ELR (cell line): ENCODE measurements at regions not wholly inside any gene's neighbourhood (a gene's known extent, or its start where the extent isn't known, plus 50 kb on each side); places are given as distances from the start of the nearest gene placed in this dataset.

Source experiments
- DNase-seq: peaks from one replicate; pipeline ENCODE4 v3.0.0-alpha.2; 2015; ENCODE audit warnings: low read depth

DNA sequence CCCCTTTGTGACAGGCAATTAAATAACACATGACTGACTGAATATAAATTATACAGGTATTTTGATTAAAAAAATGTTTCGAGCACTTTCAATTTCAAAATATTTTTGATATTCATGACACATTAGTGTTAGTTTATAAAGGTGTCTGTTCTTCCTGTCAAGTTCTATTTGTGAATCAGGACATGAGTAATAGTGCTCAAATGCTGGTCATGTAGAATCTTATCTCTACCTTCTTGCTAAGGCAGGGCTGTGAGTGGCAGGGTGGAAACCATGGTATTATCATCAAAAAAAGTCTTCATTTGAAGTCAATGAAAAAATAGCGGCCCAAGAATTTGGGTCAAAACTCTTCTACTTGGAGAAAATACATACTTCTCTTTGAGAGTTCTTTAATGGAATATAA is 250.2 kb downstream of the DACT1 start:
- no peak for DNase-seq

DNA sequence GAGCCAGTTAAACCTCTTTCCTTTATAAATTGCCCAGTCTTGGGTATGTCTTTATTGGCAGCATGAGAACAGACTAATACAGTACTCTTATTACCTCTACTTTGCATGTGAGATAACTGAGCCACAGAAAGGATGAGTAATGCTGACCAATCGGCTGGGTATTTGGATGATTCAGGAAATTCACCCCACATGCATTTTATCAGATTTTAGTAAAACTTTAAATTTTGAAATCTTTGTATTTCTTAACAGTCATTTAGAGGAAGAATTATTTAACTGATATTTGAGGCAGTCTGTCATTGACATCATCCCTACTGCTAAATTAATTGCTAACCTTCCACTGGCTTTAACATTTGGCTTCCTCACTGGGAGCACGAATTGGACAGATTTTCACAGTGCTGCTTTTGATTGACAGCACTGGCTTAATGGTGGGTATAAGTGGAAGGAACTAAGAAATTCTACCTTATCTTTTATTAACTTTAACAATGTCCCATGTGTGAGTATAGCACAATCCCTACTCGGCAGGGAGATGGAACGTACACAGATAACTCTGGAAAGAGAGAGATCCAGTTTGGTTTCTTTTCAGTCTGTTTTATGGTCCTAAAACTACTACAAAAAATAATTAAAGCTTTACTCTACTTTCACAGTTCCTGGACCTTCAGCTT is 261.0 kb downstream of the DACT1 start:
- DNase-seq, result peak; percentile 91

DNA sequence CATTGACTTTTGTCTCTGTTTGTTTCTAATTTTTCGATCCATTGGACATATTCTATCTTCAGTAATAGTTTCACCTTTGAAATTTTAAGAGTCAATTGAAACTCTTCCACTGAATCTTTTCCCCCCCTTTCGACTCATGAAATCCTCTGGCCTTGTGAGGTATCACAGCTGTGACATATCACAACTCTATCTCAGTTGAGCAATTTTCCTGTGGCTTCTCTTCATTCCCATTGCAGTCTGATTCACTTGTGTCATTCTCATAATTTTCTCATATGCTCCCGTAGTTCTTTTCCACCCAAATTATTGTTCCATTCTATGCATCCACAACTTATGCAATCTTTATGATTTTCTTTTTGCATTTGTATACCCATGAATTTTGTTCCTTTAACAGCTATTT is 261.6 kb downstream of the DACT1 start:
- peak; percentile 82 for DNase-seq

DNA sequence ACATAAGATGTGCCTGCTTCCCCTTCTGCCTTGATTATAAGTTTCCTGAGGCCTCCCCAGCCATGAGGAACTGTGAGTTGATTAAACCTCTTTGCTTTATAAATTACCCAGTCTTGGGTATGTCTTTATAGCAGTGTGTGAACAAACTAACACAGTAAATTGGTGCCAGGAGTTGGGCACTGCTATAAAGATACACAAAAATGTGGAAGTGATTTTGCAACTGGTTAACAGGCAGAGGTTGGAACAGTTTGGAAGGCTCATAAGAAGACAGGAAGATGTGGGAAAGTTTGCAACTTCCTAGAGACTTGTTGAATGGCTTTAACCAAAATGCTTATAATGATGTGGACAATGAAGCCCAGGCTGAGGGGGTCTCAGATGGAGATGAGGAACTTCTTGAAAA is 264.1 kb downstream of the DACT1 start:
- DNase-seq, result no peak

DNA sequence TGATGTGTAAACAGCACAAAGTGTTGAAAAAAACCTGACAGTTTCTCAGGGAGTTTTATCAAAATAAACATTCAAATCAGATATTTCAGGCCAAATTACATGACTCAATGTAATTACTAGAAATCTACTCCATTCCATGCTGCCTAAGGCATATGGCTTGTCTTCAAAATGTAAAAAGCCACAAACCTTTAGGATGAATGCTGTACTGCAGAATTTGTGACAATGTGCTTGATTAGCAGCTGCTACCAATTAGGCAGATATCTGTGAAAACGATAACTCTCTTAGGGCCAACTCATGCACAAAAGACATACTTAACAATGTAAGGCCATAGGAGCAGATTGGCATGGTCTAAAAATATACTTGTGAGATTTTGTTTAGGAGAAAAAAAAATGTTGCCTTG is 267.0 kb downstream of the DACT1 start:
- no peak for DNase-seq

DNA sequence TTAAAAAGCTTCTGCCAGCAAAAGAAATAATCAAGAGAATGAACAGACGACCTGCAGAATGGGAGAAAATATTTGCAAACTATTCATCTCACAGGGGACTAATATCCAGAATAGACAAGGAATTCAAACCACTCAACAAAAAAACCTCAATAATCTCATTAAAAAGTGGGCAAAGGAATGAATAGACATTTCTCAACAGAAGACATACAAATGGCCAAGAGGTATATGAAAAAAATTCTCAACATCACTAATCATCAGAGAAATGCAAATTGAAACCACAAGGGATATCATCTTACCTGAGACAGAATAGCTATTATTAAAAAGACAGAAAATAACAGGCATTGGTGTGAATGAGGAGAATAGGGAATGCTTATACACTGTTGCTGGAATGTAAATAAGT is 270.0 kb downstream of the DACT1 start:
- DNase-seq, result no peak

DNA sequence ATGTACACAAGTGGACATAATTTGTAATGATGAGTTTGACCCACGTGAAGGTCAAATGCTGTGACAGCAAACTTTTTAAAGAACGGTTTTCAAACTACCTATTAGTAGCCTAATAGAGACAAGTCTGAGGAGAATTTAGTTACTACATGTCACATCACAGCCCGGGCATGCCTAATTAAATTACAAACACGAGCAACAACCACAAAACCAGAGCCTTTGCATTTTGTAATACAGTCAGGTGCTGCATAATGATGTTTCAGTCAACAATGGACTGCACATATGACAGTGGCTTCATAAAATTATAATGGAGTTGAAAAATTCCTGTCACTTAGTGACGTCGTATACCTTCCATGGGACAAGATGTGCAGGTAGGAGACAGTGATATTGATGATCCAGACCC is 274.5 kb downstream of the DACT1 start:
- no peak for DNase-seq

DNA sequence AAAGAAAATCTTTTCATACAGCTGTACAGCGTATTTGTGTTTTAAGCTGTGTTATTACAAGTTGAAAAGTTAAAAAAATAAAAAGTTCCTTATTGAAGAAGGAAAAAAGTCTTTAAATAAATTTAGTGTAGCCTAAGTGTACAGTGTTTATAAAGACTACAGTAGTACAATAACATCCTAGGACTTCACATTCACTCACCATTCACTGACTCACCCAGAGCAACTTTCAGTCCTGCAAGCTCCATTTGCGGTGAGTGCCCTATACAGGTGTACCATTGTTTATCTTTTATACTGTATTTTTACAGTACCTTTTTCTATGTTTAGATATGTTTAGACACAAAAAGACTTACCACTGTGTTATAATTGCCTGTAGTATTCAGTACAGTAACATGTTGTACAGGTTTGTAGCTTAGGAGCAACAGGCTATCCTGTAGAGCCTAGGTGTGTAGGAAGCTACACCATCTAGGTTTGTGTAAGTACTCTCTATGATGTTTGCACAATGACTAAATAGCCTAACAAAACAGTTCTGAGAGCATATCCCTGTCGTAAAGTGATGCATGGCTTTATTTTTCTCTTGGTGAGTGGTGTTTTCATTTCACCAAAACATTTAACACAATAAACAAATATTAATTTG is 275.2 kb downstream of the DACT1 start:
- no peak for DNase-seq

DNA sequence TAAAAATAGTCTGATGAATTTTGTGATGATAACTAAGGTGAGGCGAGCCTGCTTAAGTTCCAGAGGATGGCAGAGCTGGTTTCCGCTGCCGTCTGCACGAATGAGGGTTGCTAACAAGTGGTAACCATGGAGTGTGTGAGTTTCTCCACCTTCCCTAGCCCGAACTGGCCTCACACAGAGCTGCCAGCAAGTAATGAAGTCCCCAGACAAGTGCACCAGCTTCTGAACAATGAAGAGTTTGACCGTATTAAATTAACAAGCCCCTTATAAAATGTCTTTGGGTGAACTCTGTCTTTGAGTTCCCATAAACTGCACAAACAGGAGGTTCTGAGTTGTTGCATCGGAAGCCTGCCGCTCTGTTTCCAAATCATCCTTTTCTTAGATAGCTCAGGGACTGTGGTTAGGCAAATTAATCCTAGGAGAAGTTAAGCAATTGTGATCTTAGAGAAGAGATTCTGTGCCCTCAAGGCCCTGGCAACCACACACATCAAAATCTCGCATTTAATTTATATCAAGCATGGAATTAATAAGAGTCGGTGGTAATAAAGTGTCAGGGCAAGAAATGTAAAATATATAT is 274.1 kb upstream of the DAAM1 start:
- no peak for DNase-seq

DNA sequence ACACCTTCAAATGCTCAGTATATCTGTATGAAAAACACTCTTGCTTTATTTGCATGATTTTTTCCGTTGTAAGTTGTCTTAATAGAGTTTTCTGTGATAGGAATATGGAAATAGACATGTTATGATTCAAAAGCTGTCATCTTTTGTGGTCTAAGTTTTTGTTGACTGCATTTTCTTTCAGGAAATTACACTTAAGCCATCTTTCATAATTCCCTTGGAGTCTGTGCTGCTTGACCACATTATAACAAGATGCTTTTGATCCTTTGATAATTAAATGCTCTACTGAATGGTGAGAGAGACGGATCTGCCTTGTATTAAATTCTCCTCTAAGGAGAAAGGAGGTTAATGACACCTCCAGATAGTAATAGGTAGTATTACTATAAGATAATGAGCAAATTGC is 272.8 kb upstream of the DAAM1 start:
- DNase-seq, result no peak

DNA sequence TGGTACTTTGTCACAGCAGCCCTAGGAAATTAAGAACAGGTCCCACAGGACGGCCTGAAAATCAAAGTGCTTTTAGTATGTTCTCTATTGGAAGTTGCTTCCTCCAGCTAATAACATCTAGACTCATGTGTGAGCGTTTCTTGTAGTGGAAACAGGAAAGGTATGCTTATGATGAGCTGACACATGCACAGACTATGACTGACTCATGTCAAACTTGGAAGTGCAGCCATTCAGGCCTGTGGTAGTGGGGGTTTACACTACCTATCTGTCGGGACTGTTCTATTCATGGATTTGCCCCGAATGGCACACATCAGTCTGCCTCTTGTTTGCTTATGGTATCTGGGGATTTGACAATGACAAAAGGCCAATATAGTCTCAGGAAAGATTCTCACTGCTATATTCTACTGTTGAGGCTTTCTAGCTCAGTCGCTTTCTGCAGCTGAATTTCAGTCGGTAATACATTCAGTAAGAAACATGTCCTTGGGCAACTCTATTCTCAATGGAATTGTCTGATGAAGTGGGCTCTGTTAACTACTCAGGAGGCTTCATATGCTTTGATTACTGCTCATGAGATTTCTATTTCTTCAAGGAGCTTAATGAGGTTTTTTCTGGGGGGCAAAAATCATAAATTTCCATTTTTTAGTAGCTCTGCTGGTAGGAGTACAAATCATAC is 270.3 kb upstream of the DAAM1 start:
- peak; percentile 71 for DNase-seq

DNA sequence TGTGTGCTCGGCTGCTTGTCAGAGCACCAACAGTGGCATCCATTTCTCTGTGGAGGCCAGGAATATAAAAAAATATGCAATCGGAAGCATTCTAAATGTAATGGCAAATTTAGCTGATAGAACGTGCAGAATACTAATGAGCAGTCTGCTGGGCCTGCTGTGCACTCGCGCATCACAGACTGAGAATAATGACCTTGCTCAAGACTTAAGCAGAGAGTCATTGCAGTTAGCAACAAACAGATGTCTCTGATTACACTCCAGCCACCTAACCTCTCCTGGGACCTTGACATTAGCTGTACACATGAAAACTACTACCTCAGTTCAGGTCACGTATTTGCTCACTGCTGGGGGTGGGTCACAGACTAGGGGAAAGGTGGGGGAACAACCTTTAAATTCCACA is 269.2 kb upstream of the DAAM1 start:
- no peak for DNase-seq

DNA sequence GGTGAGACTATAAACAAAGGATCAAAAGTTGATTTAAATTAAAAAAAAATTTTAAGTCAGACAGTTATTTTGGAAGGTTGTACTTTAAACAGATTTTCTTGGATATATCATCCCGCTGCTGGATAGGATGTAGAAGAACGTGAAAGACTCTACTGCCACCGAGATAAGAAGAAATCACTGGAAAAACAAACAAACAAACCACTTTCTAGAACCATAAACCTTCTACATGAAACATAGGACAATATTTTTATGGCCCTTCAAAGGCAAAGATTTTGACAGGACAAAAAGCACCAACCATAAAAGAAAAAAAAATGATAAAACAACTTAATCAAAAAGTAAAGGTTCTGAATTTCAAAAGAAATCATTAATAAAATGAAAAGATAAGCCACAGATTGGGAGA is 268.2 kb upstream of the DAAM1 start:
- DNase-seq, result no peak

DNA sequence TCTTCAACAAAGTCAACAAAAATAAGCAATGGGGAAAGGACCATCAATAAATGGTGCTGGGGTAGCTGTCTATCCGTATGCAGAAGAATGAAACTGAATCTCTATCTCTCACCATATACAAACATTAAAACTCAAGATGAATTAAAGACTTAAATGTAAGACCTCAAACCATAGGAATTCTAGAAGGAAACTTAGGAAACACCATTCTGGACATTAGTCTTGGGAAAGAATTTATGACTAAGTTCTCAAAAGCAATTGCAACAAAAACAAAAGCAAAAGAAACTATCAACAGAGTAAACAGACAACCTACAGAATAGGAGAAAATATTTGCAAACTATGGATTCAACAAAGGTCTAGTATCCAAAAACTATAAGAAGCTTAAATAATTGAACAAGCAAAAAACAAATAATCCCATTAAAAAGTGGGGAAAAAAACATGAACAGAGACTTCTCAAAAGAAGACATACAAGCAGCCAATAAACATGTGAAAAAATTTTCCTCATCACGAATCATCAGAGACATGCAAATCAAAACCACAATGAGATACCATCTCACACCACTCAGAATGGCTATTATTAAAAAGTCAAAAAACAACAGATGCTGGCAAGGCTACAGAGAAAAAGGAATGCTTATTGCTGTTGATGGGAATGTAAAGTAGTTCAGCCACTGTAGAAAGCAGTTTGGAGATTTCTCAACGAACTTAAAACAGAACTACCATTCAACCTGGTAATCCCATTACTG is 266.1 kb upstream of the DAAM1 start:
- DNase-seq, result peak; percentile 7

DNA sequence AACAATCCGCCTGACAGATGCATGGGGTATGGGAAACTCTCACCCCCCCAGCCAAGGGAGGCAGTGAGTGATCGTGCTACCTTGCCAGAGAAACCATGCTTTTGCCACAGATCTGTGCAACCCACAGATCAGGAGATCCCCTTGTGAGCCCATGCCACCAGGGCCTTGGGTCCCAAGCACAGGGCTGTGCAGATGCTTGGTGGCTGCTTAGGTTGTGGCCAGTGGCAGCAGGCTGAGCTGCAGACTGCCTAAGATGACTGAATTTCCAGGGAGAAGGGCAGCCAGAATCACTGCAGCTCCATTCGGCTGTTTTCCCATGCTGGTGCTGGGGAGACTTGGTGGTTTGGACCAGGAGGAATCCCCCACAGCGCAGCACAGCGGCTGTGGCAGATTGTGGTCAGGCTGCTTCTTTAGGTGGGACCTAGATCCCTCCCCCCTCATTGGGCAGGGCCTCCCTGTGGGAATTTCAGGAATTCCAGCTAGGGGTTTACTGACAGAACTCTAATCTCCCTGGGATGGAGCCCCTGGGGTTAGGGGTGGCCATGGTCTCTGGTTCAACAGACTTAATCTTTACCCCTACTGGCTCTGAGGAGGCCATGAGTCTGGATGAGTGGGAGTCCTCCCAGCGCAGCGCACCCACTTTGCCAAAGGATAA is 264.6 kb upstream of the DAAM1 start:
- no peak for DNase-seq

DNA sequence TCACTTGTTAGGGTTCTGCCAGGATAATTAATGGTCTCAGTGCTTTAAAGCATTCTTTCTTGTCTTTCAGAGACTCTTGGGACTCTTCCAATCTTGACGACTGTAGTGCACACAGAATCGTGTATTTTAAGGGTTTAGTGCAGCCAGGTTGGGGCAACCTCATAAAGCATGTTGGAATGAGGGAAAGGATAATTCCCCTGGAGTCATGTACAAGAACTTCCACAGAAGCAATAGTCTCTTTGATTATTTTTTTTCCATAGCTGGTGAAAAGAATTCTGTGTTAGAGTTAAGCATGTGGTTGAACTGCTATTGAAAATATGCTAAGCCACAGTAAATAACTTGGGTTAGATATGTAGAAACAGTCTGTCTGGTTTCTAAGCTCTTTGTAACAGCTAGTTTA is 246.8 kb upstream of the DAAM1 start:
- no peak for DNase-seq

DNA sequence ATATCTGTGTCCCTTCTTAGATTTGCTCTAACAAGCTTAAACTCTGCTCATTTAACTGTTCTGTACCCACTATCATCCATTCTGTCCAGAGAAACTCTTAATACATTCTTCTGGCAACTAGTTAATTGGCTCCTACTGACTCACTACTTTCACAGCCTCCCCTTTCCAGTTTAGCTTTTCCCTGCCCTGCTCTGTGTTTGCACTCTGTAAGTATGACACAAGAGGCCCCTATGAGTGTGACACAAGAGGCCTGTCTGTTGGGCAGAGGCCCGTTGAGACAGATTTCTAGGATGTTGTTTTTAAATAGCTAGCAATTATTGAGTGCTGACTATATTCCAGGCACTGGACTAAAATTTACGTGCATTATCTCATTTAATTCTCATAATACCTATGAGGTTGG is 246.0 kb upstream of the DAAM1 start:
- DNase-seq, result peak; percentile 3

DNA sequence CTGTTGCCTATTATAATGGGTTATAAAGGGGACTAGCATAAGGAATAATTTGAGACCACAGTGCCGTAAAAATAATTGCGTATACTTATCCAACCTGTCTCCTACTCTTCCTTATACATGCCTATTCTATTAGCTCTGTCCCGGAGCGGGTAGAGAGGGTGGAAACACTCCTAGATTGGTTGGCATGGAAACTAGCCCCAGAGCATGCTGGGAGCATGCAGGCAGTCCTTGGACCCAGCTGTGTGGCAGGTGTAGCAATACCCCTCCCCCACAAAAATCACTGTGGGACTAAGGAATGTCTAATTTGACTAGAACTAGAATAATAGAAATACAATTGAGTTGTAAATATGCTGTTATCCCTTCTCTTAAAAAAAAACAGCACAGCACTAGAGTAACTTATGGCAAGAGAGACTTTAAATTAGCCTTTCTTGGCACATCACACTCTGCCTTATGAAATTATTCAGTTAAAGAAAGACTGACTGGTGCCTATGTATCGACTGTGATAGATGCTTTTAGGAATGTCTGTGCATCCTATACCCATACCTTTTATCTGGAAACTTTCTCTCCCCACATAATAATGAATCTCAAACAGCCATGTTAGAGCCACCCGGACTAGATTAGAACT is 244.0 kb upstream of the DAAM1 start:
- DNase-seq, result no peak

DNA sequence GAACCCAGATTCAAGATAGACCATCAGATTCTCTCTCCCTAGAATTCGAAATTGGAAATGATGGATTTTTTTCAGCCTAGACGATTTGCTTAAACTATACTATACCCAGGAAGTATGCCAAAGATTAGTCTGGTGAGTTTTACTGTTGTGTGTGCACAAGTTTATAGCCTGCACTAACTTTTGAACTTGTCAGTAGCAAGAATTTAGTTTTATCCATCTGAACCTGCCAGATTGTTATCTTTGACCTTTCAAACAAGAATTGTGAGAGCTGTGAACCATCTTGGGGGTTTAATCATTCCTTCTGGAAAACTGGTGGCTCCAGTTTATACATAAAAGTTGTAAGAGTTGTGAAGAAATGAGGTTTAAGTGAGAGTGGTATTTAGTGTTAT is 243.5 kb upstream of the DAAM1 start:
- DNase-seq, result no peak

DNA sequence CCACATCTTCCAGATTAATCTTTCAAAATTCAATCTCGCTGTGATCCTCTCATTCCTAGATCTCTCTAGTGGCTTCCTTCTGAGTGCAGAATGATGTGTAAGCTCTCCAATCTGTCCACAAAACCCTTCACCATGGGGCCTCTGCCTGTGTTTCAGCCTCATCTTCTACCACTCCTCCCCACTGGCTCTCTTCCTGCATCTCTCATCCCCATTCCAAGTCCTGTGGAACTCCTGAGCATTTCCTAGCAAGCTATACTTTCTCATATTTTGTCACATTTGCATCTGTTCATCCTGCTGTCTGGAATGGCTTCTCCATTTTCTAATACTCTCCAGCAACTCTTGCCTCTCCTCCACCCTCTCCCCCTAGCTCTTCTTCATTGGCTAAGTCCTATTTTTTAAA is 242.0 kb upstream of the DAAM1 start:
- no peak for DNase-seq

DNA sequence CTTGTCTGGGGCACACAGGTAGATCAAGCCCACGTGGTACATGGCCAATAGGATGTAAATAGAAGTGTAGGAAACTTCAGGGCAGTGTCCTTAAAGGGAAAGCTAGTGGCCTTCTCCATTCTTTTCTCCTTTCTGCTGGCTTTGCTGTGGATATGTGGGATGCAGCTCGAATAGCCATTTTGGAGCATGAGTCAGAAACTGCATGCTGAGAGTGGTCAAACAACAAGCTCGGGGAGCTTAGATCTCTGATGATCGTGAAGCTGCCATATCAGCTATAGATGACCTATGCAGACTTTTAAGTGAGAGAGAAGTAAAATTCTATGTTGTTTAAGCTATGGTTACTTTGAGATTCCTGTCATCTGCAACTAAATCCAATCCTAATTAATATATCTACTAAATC is 241.3 kb upstream of the DAAM1 start:
- no peak for DNase-seq
